Kidney (tissue), 13 donors: ENCODE measurements at regions not wholly inside any gene's neighbourhood (a gene's known extent, or its start where the extent isn't known, plus 50 kb on each side); places are given as distances from the start of the nearest gene placed in this dataset.

Experiments
- DNase-seq, 5 donors: peaks; one replicate each; pipeline ENCODE4 v3.0.0-alpha.2; 2013 to 2020
- FAIRE-seq: peaks from 2 replicates; lab custom pipeline; 2012; peaks lifted over from hg19 to GRCh38; lab: Jason Lieb, UNC
- H3K27ac ChIP-seq, 2 donors: one replicate each; pipeline ENCODE4 v1.7.0; 2013; ENCODE audit warnings: low read depth in 2 of 2, low read length in 2 of 2, inconsistent platforms in 1 of 2
- H3K27me3 ChIP-seq: one replicate; pipeline ENCODE4 v1.7.1; 2013; ENCODE audit warnings: low read length, inconsistent platforms; ENCODE audit not compliant: control insufficient read depth, insufficient read depth
- H3K36me3 ChIP-seq, 3 donors: one replicate each; pipeline versions ENCODE4 v1.7.0 to v1.7.1; 2013; ENCODE audit warnings: low read length in 3 of 3, control low read depth in 1 of 3, inconsistent platforms in 1 of 3; ENCODE audit not compliant: insufficient read depth in 3 of 3, control insufficient read depth in 2 of 3
- H3K4me1 ChIP-seq, 3 donors: one replicate each; pipeline versions ENCODE4 v1.7.0 to v1.7.1; 2013; ENCODE audit warnings: low read length in 3 of 3, inconsistent platforms in 1 of 3, low read depth in 1 of 3; ENCODE audit not compliant: control insufficient read depth in 2 of 3, insufficient read depth in 2 of 3
- H3K4me3 ChIP-seq, 3 donors: one replicate each; pipeline versions ENCODE4 v1.7.0 to v1.8.1; 2013; ENCODE audit warnings: low read length in 3 of 3, control low read depth in 1 of 3, inconsistent platforms in 1 of 3
- H3K9ac ChIP-seq, 3 donors: one replicate each; pipeline versions ENCODE4 v1.7.0 to v1.7.1; 2013; ENCODE audit warnings: low read length in 3 of 3, control low read depth in 1 of 3, inconsistent platforms in 1 of 3
- H3K9me3 ChIP-seq, 3 donors: one replicate each; pipeline versions ENCODE4 v1.7.0 to v1.7.1; 2013; ENCODE audit warnings: low read length in 3 of 3, control low read depth in 1 of 3, inconsistent platforms in 1 of 3; ENCODE audit not compliant: control insufficient read depth in 2 of 3, insufficient read depth in 1 of 3
- CTCF ChIP-seq: IDR thresholded peaks from 3 replicates; pipeline ENCODE4 v1.5.1; 2012; ENCODE audit warnings: mild to moderate bottlenecking, moderate library complexity, borderline replicate concordance; ENCODE audit not compliant: insufficient read depth; ENCODE audit errors: extremely low read depth
- intact Hi-C: fragments of 100-400 bp; cut with DNase I; formaldehyde crosslinking; loops from one replicate; pipeline ENCODE4 v1.11.1; 2022
- donor health status: control.
- donor health status: control.
- donor health status: control.
- donor health status: control.
- donor health status: control.
- donor health status: DM: yes; HTN: yes; CAD: no.
- donor health status: Normal renal cell carcinoma (clear cell type).

- H3K4me3 ChIP-seq = no peak overlapping the region
- no peak overlapping the region for H3K27ac ChIP-seq
These were observed 308.2 kb upstream of the DCN start for GRCh38 chr12:91490667-91491311.

GRCh38 chr12:91483471-91483985, 300.9 kb upstream of the DCN start:
- no peak for TF ChIP-seq CTCF

More at GRCh38 chr12:91490667-91491311, 308.2 kb upstream of the DCN start:
- no peaks in the 10 kb centered on the region for H3K27me3 ChIP-seq
- intact Hi-C loops = no loop called here
- H3K9me3 ChIP-seq = no peaks in the 10 kb centered on the region
- no peak for FAIRE-seq
- no peaks in the 10 kb centered on the region for H3K36me3 ChIP-seq
- DNase-seq = no peak
- H3K4me1 ChIP-seq = no peaks in the 10 kb centered on the region
- no peak overlapping the region for H3K9ac ChIP-seq
- TF ChIP-seq CTCF = no peak

GRCh38 chr12:91482231-91482630, 299.6 kb upstream of the DCN start:
- Histone ChIP-seq H3K4me3 (no peak overlapping the region), H3K27ac (no peak overlapping the region), H3K9ac (no peak overlapping the region), H3K4me1 (no peaks in the 10 kb centered on the region), H3K27me3 (no peaks in the 10 kb centered on the region), H3K36me3 (no peaks in the 10 kb centered on the region), H3K9me3 (no peaks in the 10 kb centered on the region)
- FAIRE-seq (no peak), DNase-seq (no peak)
- no peak for TF ChIP-seq CTCF
- intact Hi-C loops = no loop called here

More at GRCh38 chr12:91483471-91483985, 300.9 kb upstream of the DCN start:
- H3K36me3 ChIP-seq = no peaks in the 10 kb centered on the region
- H3K9ac ChIP-seq = no peak overlapping the region
- no peak overlapping the region for H3K4me3 ChIP-seq
- no peak for DNase-seq
- H3K9me3 ChIP-seq = no peaks in the 10 kb centered on the region
- H3K27ac ChIP-seq = no peak overlapping the region
- intact Hi-C loops = no loop called here
- FAIRE-seq = no peak
- no peaks in the 10 kb centered on the region for H3K4me1 ChIP-seq
- no peaks in the 10 kb centered on the region for H3K27me3 ChIP-seq
